ENCODE measurements at regions not wholly inside any gene's neighbourhood (a gene's known extent, or its start where the extent isn't known, plus 50 kb on each side); places are given as distances from the start of the nearest gene placed in this dataset.

GRCh38 chr5:43785198-43785597, 182.2 kb downstream of the NNT start:
- DNase-seq (ENCODE audit: low read depth, low spot score) (no peak), ATAC-seq (no peak)
- Histone ChIP-seq H3K36me3 (ENCODE audit: control insufficient read depth, insufficient read depth, low read length) (no peaks in the 10 kb centered on the region), H3K4me3 (ENCODE audit: low read depth in 2 of 2, low read length in 2 of 2) (no peak overlapping the region), H3K27me3 (ENCODE audit: control insufficient read depth, insufficient read depth, low read length) (no peaks in the 10 kb centered on the region), H3K4me1 (ENCODE audit: control insufficient read depth, insufficient read depth, low read length) (no peaks in the 10 kb centered on the region), H3K27ac (ENCODE audit: low read length) (no peak overlapping the region), H3K9me3 (ENCODE audit: control insufficient read depth, insufficient read depth, low read depth, low read length) (no peaks in the 10 kb centered on the region)
- ChIA-PET CTCF (no interaction called here), POLR2A (no interaction called here)
- in situ Hi-C loops (cut with HindIII; ENCODE audit: low pct_unique_long_range_greater_than_20kb, low sequenced_read_pairs) = no loop called here
- no peak for TF ChIP-seq CTCF (IDR thresholded peaks at IDR 0.05)
- no peak for TF ChIP-seq TCF7L2 (IDR thresholded peaks at IDR 0.05; ENCODE audit: low read depth, low read length)
- no peak for TF ChIP-seq SIN3A (IDR thresholded peaks at IDR 0.05; ENCODE audit: borderline replicate concordance, insufficient read depth, low read depth, low read length)
- TF ChIP-seq POLR2AphosphoS5 (IDR thresholded peaks at IDR 0.05; ENCODE audit: low read depth, low read length) = no peak
- no peak for TF ChIP-seq REST (IDR thresholded peaks at IDR 0.05; ENCODE audit: insufficient read depth in 1 of 2, low read depth in 2 of 2, low read length in 1 of 2)
- BruUV-seq (replicated peaks) = no TSS peak
- intact Hi-C loops (cut with micrococcal nuclease; ENCODE audit: unreplicated experiment) = no loop called here

- intact Hi-C loops (cut with micrococcal nuclease; ENCODE audit: unreplicated experiment) = no loop called here
- no peak for ATAC-seq
Observed at GRCh38 chr5:43780586-43780985, 177.6 kb downstream of the NNT start.

More at GRCh38 chr5:43780586-43780985, 177.6 kb downstream of the NNT start:
- Histone ChIP-seq H3K27ac (ENCODE audit: low read length) (no peak overlapping the region), H3K4me1 (ENCODE audit: control insufficient read depth, insufficient read depth, low read length) (no peaks in the 10 kb centered on the region), H3K36me3 (ENCODE audit: control insufficient read depth, insufficient read depth, low read length) (no peaks in the 10 kb centered on the region), H3K27me3 (ENCODE audit: control insufficient read depth, insufficient read depth, low read length) (no peaks in the 10 kb centered on the region), H3K9me3 (ENCODE audit: control insufficient read depth, insufficient read depth, low read depth, low read length) (no peaks in the 10 kb centered on the region), H3K4me3 (ENCODE audit: low read depth in 2 of 2, low read length in 2 of 2) (no peak overlapping the region)
- DNase-seq (ENCODE audit: low read depth, low spot score) = no peak
- no TSS peak for BruUV-seq (replicated peaks)
- in situ Hi-C loops (cut with HindIII; ENCODE audit: low pct_unique_long_range_greater_than_20kb, low sequenced_read_pairs) = no loop called here
- TF ChIP-seq CTCF (IDR thresholded peaks at IDR 0.05) (no peak), TCF7L2 (IDR thresholded peaks at IDR 0.05; ENCODE audit: low read depth, low read length) (no peak)
- ChIA-PET POLR2A (no interaction called here), CTCF (no interaction called here)
